Urothelium cell line (cell line): ENCODE measurements at regions not wholly inside any gene's neighbourhood (a gene's known extent, or its start where the extent isn't known, plus 50 kb on each side); places are given as distances from the start of the nearest gene placed in this dataset.

Experiments
- DNase-seq: peaks from one replicate; pipeline ENCODE4 v3.0.0; 2011; ENCODE audit warnings: low spot score, mixed read lengths
- FAIRE-seq: peaks from 2 replicates; lab custom pipeline; 2011; peaks lifted over from hg19 to GRCh38; lab: Jason Lieb, UNC

DNA sequence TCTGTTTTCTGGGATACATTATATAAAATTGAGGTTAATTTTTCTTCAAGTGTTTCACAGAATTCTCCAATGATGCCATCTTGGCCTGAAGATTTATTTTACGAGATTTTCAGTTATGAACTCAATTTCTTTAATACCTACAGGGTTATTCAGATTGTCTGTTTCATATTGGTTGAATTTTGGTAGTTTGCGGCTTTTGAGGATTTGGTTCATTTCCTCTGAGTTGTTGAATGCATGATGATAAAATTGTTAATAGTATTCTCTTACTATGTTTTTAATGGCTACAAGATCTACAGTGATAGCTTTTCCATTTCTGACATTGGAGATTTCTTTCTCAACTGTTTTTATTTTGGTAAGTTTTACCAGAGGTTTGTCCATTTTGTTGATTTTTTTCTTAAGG lies 63.9 kb upstream of the PTPRG start:
- DNase-seq: no peak
- no peak for FAIRE-seq

GRCh38 chr3:61505197-61505596 lies 56.2 kb upstream of the PTPRG start:
- no peak for FAIRE-seq

DNA sequence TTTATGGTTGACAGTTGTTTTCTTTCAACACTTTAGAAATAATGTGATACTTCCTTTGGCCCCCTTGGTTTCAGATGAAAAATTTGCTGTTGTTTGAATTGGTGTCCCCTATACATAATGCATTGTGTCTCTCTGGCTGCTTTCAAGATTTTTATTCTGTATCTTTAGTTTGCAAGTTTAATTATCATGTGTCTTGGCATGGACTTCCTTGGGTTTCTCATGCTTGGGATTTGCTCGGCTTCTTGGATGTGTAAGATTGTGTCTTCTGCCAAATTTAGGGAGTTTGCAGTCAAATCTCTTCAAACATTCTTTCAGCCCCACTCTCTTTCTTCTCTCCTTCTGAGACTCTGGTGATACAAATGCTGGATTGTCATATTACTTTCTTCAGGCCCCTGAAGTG lies 53.4 kb upstream of the PTPRG start:
- DNase-seq: no peak
- FAIRE-seq: no peak

More at GRCh38 chr3:61505197-61505596, 56.2 kb upstream of the PTPRG start:
- DNase-seq: no peak
